ENCODE measurements at regions not wholly inside any gene's neighbourhood (a gene's known extent, or its start where the extent isn't known, plus 50 kb on each side); places are given as distances from the start of the nearest gene placed in this dataset.

GRCh38 chr3:76242886-76243753 is 457.8 kb upstream of the ZNF717 start (continued):
- TF ChIP-seq ELK3 (CRISPR knock-in tag; IDR thresholded peaks at IDR 0.05) (no peak), TSHZ1 (CRISPR knock-in tag; IDR thresholded peaks at IDR 0.05) (no peak), PKNOX1 (IDR thresholded peaks at IDR 0.05) (no peak), THAP12 (CRISPR knock-in tag; IDR thresholded peaks at IDR 0.05) (no peak), ZBTB49 (CRISPR knock-in tag; IDR thresholded peaks at IDR 0.05; ENCODE audit: borderline replicate concordance) (no peak), ADNP (tag; IDR thresholded peaks at IDR 0.05) (no peak), ZMIZ1 (IDR thresholded peaks at IDR 0.05; ENCODE audit: low read depth in 2 of 2, low read length in 2 of 2) (no peak), ZBTB34 (CRISPR knock-in tag; IDR thresholded peaks at IDR 0.05) (no peak), WHSC1 (IDR thresholded peaks at IDR 0.05; ENCODE audit: low read length) (no peak)

All from K562 (cell line).